NCI-H128 (cell line): ENCODE measurements at regions not wholly inside any gene's neighbourhood (a gene's known extent, or its start where the extent isn't known, plus 50 kb on each side); places are given as distances from the start of the nearest gene placed in this dataset.
A peak's percentile ranks its signal among the peaks of the same experiment; 100 is the strongest.
"Not testable (repeated sequence)": the region's sequence is repeated elsewhere in the genome, so short reads cannot be mapped to it uniquely, and the experiment has no call there.

Experiments
- DNase-seq: peaks from one replicate; lab custom pipeline; 2025; ENCODE audit not compliant: unreplicated experiment; lab: John Stamatoyannopoulos, UW

DNA sequence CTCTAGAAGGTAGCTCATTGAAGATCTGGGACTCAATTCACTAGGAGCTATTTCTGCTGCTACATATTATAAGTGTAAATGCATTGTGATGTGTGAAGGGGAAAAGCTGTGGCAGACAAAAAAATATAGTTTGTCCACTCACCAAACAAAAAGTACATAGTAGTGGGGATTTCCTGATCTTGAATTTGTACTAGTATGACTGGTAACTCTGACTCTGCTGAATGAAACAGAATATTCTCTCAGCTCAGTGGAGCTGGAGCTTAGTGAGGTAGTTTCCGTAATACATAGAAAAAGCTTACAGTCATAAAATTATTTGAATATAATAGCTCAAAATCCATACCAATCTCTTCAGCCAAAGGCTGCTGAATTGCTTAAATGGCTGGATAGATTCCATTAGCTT, 455.6 kb upstream of the CD180 start:
- no peak for DNase-seq

DNA sequence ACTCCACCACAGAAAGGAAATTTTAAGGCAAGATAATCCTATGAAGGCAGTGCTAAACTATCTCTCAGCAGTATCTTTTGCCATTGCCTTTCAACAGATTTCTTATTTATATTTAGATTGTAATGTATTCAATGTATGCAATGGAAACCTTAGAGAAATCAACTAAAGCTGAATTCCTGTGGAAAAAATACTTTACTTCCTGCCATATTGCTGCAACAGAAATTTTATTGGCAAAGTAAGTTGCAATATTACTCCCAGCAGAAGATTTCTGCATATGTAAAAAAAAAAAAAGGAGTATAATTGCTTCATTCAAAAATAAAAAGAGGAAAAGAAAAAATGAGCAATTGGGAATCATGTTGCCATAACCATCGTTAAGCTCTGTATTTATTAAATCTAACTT, 454.6 kb upstream of the CD180 start:
- DNase-seq = no peak

- DNase-seq = peak; percentile 45
Measured at GRCh38 chr5:67648201-67648671, 451.6 kb upstream of the CD180 start.

DNA sequence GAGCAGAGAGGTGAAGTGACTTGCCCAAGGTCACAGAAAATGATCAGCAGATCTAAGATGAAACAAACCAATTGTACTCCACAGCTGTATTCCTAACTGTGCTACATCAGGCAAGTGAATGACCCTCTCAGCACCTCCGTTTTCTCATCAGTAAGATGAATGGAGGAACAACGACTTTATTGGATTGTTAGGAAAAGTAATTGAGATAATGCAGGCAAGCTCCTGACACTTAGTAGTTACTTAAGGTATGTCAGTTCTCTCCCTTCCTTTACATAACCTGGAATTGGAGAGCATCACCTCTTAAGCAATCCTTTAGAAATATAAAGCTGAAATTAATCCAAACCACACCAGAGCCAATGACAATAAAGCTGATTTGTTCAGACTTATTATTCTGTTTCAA, 451.2 kb upstream of the CD180 start:
- no peak for DNase-seq

DNA sequence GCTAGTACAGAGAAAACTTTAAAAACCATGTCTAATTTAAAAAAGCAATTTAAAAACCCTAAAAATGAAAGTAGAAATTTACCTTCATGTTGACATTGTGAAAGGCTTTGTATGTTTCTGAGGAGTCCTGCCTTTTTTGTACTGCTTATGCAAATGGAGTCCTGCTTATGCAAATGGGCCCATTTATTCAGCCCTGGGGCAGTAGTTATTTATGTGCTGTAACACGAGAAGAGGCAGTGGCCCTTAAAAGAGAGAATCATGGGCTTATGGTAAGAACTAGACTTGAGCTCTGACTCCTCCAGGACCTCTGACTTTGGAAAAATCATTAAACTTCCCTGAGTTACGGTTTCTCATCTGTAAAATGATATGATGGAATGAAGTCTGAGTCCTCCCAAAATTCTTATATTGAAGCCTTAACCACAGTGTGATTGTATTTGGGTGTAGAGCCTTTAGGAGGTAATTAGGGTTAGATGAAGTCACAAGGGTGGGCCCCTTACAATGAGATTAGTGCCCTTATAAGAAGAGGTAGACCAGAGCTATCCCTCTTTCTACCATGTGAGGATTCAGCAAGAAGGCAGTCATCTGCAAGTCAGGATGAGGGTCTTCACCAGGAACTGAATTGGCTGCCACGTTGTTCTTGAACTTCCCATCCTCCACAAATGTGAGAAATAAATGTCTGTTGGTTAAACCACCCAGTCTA, 447.8 kb upstream of the CD180 start:
- DNase-seq = no peak

DNA sequence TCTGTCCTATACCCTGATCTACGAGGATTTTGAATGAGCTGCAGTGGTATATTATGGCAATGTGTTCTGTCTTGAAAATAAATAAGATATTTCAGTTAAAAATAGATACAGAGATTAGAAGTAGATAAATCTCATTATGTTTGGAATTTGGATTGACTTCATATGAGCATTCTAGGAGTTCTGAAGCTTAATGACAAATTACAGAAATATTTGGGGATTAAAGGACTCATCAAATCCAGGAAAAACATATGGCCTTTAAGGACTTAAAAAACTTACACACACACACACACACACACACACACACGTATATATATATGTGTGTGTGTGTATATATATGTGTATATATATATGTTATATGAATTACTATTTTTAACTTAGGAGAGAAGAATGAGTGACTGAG, 446.9 kb upstream of the CD180 start:
- DNase-seq = no peak

DNA sequence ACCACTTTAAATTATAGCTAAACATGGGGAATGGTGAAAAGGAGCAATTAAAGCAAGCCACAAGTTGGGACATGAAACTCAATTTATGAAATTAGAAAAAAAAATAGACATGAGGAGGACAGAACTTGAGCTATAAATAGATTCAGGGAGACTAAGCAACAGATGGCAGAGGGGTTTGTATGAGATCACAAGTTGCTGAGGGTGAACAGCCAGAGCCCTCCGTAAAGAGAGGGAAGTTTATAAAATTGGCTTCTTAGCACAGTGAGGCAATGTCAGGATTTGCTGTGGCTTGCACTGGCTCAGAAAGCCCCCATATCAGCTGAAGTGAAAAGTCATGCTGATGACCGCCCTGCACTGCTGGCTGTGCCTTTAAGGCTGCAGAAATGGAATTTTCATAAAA, 443.4 kb upstream of the CD180 start:
- no peak for DNase-seq

GRCh38 chr5:67639313-67639712, 442.7 kb upstream of the CD180 start:
- no peak for DNase-seq

- no peak for DNase-seq
Measured at GRCh38 chr5:67636850-67637524, 440.4 kb upstream of the CD180 start.

DNA sequence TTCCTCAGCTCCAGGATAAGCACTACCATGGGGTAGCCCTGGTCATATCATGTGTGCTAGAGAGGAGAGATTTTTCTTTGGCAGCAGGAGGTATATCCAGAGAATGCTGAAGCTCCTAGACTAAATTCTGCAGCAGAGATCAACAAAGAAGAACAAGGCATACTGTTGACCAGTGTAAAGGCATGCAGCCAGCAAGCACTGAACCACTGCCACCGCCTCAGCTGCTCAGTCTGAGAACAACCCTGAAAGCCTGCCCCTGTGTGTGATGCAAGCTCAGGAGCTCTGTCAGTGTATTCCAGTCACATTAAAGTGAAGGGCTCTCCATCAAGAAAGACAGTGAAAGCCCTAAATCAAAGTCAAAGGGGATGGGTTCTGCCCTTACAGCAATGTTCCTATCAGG, 439.5 kb upstream of the CD180 start:
- no peak for DNase-seq

DNA sequence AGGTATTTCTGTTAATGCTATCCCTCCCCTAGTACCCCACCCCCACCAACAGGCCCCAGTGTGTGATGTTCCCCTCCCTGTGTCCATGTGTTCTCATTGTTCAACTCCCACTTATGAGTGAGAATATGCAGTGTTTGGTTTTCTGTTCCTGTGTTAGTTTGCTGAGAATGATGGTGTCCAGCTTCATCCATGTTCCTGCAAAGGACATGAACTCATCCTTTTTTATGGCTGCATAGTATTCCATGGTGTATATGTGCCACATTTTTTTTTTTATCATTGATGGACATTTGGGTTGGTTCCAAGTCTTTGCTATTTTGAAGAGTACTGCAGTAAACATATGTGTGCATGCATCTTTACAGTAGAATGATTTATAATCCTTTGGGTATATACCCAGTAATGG, 430.5 kb upstream of the CD180 start:
- DNase-seq = not testable (repeated sequence)

DNA sequence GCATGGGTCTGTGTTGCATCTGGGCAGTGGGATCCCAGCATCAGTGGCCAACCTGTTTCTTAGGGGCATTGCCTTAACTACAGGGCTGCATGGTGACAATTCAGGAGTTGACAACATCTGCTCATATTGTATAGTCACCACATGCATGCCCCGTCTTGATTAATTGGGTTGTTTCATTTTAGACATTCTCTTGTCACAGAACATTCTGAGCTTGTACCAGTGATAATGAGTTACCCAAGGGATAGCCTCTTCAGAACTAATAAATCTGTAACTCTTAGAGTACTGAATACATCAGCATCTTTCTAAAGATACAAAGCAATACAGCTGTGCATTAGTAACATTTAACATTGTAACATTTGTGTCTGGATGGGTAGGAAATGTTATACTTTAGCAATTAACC, 426.5 kb upstream of the CD180 start:
- DNase-seq = no peak

DNA sequence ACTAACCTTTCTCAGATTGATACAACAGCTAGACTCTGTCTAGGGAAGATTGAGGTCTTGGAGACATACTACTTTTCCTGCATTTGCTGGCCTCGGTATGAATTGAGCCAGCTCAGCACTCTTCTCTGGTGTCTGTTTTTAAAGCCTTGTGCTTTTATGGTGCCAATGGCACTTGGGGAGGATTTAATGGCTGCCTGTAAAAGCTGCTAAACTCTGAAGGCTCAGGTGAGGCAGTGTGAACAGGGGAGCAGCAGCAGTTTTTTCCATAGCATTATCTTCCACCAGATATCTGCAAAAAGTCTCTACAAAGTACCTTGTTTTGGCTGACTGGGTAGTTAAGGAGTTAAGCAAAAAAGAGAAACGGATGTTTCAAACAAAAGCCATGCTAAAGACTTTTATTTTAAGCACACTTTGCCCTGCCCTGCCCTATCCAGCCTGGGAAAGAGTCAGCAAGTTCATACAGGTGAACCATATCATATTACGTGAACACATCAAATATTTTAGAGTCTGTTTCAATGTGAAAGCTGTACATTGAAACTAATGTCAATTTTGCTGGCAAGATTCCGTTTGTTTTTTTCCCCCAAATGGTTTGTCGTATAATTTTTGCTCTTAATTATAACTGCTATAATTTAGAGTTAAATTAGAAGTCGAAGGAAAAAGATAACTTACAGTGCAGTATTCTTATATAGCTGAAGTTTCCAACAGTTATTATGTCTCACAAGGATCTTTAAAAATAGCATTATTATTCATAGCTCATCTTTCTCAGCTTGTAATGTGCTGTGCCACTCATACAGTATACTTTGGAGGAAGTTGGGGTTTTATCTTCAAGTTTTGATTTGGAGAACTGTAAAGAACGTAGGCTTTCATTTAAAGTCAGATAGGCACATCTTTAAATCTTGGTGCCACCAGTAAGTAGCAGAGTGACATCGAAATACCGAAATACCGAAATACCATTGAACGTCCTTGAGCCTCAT, 424.1 kb upstream of the CD180 start:
- DNase-seq = no peak

DNA sequence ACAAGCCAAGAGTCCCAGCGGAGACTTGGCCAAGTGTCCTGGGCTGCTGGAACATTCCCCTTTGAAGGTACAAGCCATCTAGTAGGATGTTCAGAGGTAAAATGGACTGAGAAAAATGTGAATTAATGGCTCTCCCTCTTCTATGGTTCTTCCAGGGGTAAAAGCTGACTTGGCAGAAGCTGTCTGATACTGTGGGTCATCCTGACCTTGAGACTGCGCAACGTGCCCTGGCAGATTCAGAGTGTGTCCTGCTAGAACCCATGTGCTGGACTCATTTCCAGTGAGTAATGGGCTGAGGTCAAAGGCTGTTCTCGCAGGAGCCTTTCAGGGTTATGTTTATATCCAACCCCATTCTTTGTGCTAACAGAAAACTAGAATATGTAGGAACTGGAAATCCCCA, 423.0 kb upstream of the CD180 start:
- no peak for DNase-seq

DNA sequence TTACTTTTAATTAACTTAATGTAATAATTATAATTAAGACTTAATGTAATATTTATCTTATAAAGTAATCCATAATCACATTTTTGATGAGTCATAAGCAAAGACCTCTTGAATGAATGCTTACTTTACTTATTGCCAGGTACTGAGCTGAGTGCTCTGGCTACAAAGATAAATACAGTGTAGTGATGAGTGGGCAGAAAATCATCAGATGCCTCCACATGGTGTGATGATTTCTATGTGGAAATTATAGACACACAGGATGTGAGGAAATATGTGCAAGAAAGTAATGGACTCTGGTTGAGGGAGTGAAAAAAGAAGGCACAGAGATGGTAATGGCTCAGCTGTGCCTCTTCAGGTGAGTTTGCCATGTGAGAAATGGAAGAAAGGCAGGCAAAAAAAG, 422.6 kb upstream of the CD180 start:
- DNase-seq = no peak

GRCh38 chr5:67617051-67617450, 420.5 kb upstream of the CD180 start:
- no peak for DNase-seq

- no peak for DNase-seq
Measured at GRCh38 chr5:67612961-67613360, 416.4 kb upstream of the CD180 start.

- no peak for DNase-seq
Measured at GRCh38 chr5:67610186-67610912, 413.8 kb upstream of the CD180 start.

- DNase-seq = no peak
Measured at GRCh38 chr5:67607958-67608357, 411.4 kb upstream of the CD180 start.

- DNase-seq = no peak
Measured at GRCh38 chr5:67606586-67606947, 410.0 kb upstream of the CD180 start.
